AG04450 (cell line): ENCODE measurements at regions not wholly inside any gene's neighbourhood (a gene's known extent, or its start where the extent isn't known, plus 50 kb on each side); places are given as distances from the start of the nearest gene placed in this dataset.

ENCODE experiments used
- CTCF ChIA-PET: fragments of 300-600, 350-600 bp; formaldehyde crosslinking; extraction: SDS; loops from one replicate; lab custom pipeline; 2022; ENCODE audit warnings: antibody characterized with exemption, inconsistent platforms; lab: Charles Lee
- POLR2A ChIA-PET: fragments of 350-600 bp; formaldehyde crosslinking; extraction: SDS; loops from one replicate; lab custom pipeline; 2021; ENCODE audit warnings: antibody characterized with exemption, inconsistent platforms; lab: Yijun Ruan, JAX
- DNase-seq: peaks from one replicate; pipeline ENCODE4 v3.0.0-alpha.2; 2011; ENCODE audit warnings: low read depth, low spot score
- H3K27ac ChIP-seq: one replicate; pipeline ENCODE4 v1.5.1; 2012; ENCODE audit warnings: low read depth, low read length, control low read depth
- H3K27me3 ChIP-seq: one replicate; pipeline ENCODE4 v1.6.0; 2012; ENCODE audit warnings: low read length; ENCODE audit not compliant: control insufficient read depth, insufficient read depth
- H3K4me3 ChIP-seq: 2 replicates; pipeline ENCODE4 v1.5.1; 2011; ENCODE audit warnings: mild to moderate bottlenecking, low read depth, low read length, control low read depth
- H3K9me3 ChIP-seq: 2 replicates; pipeline ENCODE4 v1.5.1; 2012; ENCODE audit warnings: low read length; ENCODE audit not compliant: control insufficient read depth, insufficient read depth
- CTCF ChIP-seq: IDR thresholded peaks from 2 replicates; pipeline ENCODE4 v1.5.1; 2011; ENCODE audit warnings: low read depth, low read length, control low read depth, inconsistent platforms

DNA sequence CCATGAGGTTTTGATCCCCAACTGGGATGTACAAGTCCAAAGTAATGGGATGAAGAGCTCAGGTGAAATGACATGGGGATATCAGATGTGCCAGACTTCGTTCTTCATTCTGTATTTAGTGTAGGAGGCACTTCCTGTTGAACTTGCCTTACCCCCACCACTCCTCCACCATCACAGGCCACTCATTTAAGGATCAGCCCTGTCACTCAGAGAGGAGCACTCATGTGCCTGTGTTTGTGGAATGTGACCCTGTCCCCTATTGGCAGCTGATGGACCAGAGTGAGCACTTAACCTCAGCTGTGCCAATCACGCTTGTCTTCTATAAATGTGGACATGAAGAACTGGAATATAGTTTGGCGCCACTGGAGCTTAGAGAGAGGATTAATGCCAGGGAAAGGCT lies 91.4 kb upstream of the CTTNBP2NL start:
- TF ChIP-seq CTCF: no peak
- DNase-seq: no peak
- no peak overlapping the region for H3K27ac ChIP-seq
- POLR2A ChIA-PET: no interaction called here
- H3K9me3 ChIP-seq: no peaks in the 10 kb centered on the region
- no peak overlapping the region for H3K4me3 ChIP-seq
- CTCF ChIA-PET: interaction anchor here (1.6 kb wide), 1 partner anchor 32 kb away, joined by 6 read pairs; no protein-coding TSS in a partner anchor
- H3K27me3 ChIP-seq: peaks cover 11% of the 10 kb centered on the region

- H3K27me3 ChIP-seq: peaks cover 23% of the 10 kb centered on the region
- no peaks in the 10 kb centered on the region for H3K9me3 ChIP-seq
- no peak for DNase-seq
- TF ChIP-seq CTCF: no peak
- no peak overlapping the region for H3K27ac ChIP-seq
- POLR2A ChIA-PET: no interaction called here
- H3K4me3 ChIP-seq: no peak overlapping the region
- CTCF ChIA-PET: interaction anchor here (0.9 to 1.1 kb wide), 2 partner anchors 11 to 61 kb away, joined by 3 read pairs; no protein-coding TSS in a partner anchor
These were observed 88.0 kb upstream of the CTTNBP2NL start for GRCh38 chr1:112307930-112308591.

- ChIA-PET POLR2A (no interaction called here), CTCF (interaction anchor here (1.1 kb wide), 1 partner anchor 61 kb away, joined by 3 read pairs; no protein-coding TSS in a partner anchor)
- no peak for TF ChIP-seq CTCF
These were observed 87.3 kb upstream of the CTTNBP2NL start for GRCh38 chr1:112308716-112309115.

DNA sequence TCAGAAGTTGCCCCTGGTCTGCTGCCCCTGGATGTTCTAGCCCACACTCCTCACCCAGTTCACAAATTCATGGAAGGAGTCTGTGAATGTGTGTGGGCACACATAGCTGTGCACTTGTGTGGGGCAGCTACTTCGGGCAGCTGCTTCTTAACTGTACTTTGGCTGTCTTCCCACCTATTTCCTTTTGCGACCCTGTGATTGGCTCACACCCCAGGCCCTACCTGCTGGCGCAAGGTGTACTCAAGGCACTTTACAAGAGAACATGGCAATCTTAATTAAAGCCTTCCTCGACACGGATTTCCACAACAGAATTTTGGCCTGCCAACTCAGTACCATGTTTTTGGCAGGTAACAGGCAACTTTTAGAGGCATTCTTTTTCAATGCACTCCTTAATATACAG lies 86.5 kb upstream of the CTTNBP2NL start:
- ChIA-PET POLR2A (no interaction called here), CTCF (no interaction called here)
- no peak overlapping the region for H3K27ac ChIP-seq
- H3K4me3 ChIP-seq: no peak overlapping the region
- TF ChIP-seq CTCF: no peak
- no peaks in the 10 kb centered on the region for H3K9me3 ChIP-seq
- no peak for DNase-seq
- H3K27me3 ChIP-seq: peaks cover 21% of the 10 kb centered on the region

More at GRCh38 chr1:112308716-112309115, 87.3 kb upstream of the CTTNBP2NL start:
- H3K9me3 ChIP-seq: no peaks in the 10 kb centered on the region
- H3K4me3 ChIP-seq: no peak overlapping the region
- no peak overlapping the region for H3K27ac ChIP-seq
- H3K27me3 ChIP-seq: peaks cover 23% of the 10 kb centered on the region
- DNase-seq: no peak

DNA sequence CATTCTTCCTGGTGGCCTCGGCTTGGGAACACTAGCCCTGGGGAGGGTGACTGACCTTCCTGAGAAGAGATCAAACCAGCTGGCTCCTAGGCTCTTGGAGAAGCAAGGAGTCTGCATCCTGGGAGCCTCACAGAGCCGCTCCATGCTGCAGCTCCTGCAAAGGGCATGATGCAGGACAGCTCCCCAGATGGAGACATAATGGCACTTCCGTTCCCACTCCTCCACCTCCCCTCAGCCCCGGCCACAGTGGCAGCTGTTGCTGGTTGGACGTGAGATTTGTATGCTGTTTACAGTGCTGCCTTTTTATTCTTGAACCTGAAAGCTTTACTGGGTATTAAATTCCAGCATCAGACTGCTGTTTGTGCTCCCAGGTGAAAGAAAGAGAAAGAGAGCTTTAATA lies 83.7 kb upstream of the CTTNBP2NL start:
- TF ChIP-seq CTCF: no peak
- no peak overlapping the region for H3K4me3 ChIP-seq
- ChIA-PET POLR2A (no interaction called here), CTCF (interaction anchor here (2.7 kb wide), 1 partner anchor 13 kb away, joined by 16 read pairs; no protein-coding TSS in a partner anchor)
- H3K27ac ChIP-seq: no peak overlapping the region
- no peaks in the 10 kb centered on the region for H3K9me3 ChIP-seq
- DNase-seq: no peak
- H3K27me3 ChIP-seq: peaks cover 23% of the 10 kb centered on the region
